ENCODE measurements at regions not wholly inside any gene's neighbourhood (a gene's known extent, or its start where the extent isn't known, plus 50 kb on each side); places are given as distances from the start of the nearest gene placed in this dataset.
A peak's percentile ranks its signal among the peaks of the same experiment; 100 is the strongest.
"Not testable (repeated sequence)": the region's sequence is repeated elsewhere in the genome, so short reads cannot be mapped to it uniquely, and the experiment has no call there.

GRCh38 chr16:29169295-29169994 lies 184.6 kb downstream of the LAT start:
- H3K27ac ChIP-seq: peak overlapping the region; percentile 54
- not testable (repeated sequence) for H3K36me3 ChIP-seq, H3K9me3 ChIP-seq, H3K4me3 ChIP-seq, H3K27me3 ChIP-seq, H3K4me1 ChIP-seq
- WGBS: 54% methylated on average over 14 of the region's 16 CpGs
- peak in 2 of 3 donors; percentile 20 to 47 for TF ChIP-seq POLR2AphosphoS5 (IDR thresholded peaks at IDR 0.05)
- DNase-seq (ENCODE audit: low spot score in 2 of 2): peak in 1 of 2 donors; percentile 84

GRCh38 chr16:29168515-29169259 lies 183.8 kb downstream of the LAT start:
- not testable (repeated sequence) for H3K4me1 ChIP-seq; H3K4me3 ChIP-seq; H3K36me3 ChIP-seq; H3K27ac ChIP-seq; H3K9me3 ChIP-seq; H3K27me3 ChIP-seq; DNase-seq (ENCODE audit: low spot score in 2 of 2)
- 57% methylated on average over 13 of the region's 13 CpGs for WGBS

- H3K4me3 ChIP-seq; DNase-seq (ENCODE audit: low spot score in 2 of 2); H3K4me1 ChIP-seq; H3K27ac ChIP-seq; H3K27me3 ChIP-seq; H3K9me3 ChIP-seq; H3K36me3 ChIP-seq: not testable (repeated sequence)
- WGBS: 78% methylated on average over 8 of the region's 8 CpGs
These were observed 179.7 kb downstream of the LAT start for GRCh38 chr16:29164442-29165089.

GRCh38 chr16:29160171-29160570 lies 175.3 kb downstream of the LAT start:
- H3K9me3 ChIP-seq; H3K27me3 ChIP-seq; H3K27ac ChIP-seq; H3K4me3 ChIP-seq; H3K36me3 ChIP-seq; DNase-seq (ENCODE audit: low spot score in 2 of 2): not testable (repeated sequence)
- WGBS: 98% methylated on average over 25 of the region's 25 CpGs
- H3K4me1 ChIP-seq: peaks cover 27% of the 10 kb centered on the region

GRCh38 chr16:29159603-29160002 lies 174.8 kb downstream of the LAT start:
- not testable (repeated sequence) for DNase-seq (ENCODE audit: low spot score in 2 of 2); H3K4me3 ChIP-seq; H3K36me3 ChIP-seq; H3K27ac ChIP-seq; H3K9me3 ChIP-seq; H3K27me3 ChIP-seq
- 90% methylated on average over 11 of the region's 11 CpGs for WGBS
- H3K4me1 ChIP-seq: peaks cover 33% of the 10 kb centered on the region

DNA sequence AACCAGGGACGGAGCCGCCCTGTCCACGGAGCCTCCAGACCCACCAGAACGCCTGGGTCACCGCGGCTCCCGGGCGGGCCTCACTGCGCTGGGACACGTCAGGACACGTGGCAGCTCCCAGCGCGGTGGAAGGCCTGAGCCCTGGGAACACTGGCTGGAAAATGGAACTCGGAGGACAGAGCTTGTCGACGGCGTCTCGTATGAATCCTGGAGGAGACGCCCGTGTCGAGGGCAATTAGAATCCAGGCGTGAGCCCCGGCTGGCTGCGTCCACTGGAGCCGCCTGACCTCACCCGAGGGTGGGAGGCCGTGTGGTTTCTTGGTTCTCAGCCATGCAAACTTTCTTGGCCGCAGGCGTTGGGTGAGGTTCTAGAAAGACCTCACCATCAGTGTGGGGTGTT lies 173.9 kb downstream of the LAT start:
- TF ChIP-seq EP300 (IDR thresholded peaks at IDR 0.05): no peak
- TF ChIP-seq POLR2AphosphoS5 (IDR thresholded peaks at IDR 0.05): no peak
- TF ChIP-seq POLR2A (IDR thresholded peaks at IDR 0.05): no peak
- TF ChIP-seq, protein P1, sequence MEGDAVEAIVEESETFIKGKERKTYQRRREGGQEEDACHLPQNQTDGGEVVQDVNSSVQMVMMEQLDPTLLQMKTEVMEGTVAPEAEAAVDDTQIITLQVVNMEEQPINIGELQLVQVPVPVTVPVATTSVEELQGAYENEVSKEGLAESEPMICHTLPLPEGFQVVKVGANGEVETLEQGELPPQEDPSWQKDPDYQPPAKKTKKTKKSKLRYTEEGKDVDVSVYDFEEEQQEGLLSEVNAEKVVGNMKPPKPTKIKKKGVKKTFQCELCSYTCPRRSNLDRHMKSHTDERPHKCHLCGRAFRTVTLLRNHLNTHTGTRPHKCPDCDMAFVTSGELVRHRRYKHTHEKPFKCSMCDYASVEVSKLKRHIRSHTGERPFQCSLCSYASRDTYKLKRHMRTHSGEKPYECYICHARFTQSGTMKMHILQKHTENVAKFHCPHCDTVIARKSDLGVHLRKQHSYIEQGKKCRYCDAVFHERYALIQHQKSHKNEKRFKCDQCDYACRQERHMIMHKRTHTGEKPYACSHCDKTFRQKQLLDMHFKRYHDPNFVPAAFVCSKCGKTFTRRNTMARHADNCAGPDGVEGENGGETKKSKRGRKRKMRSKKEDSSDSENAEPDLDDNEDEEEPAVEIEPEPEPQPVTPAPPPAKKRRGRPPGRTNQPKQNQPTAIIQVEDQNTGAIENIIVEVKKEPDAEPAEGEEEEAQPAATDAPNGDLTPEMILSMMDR (IDR thresholded peaks at IDR 0.05): no peak
- H3K27ac ChIP-seq: peak overlapping the region; percentile 84
- no peaks in the 10 kb centered on the region for H3K36me3 ChIP-seq
- WGBS: 66% methylated on average over 17 of the region's 29 CpGs
- no peak overlapping the region for H3K4me3 ChIP-seq
- no peaks in the 10 kb centered on the region for H3K27me3 ChIP-seq
- no peak for DNase-seq (ENCODE audit: low spot score in 2 of 2)
- H3K9me3 ChIP-seq: no peaks in the 10 kb centered on the region
- peaks cover 40% of the 10 kb centered on the region for H3K4me1 ChIP-seq

- DNase-seq (ENCODE audit: low spot score in 2 of 2); H3K4me3 ChIP-seq; H3K27me3 ChIP-seq; H3K9me3 ChIP-seq; H3K36me3 ChIP-seq: not testable (repeated sequence)
- WGBS: 84% methylated on average over 15 of the region's 37 CpGs
- H3K27ac ChIP-seq: peak overlapping the region; percentile 84
- H3K4me1 ChIP-seq: peaks cover 42% of the 10 kb centered on the region
These were observed 173.4 kb downstream of the LAT start for GRCh38 chr16:29158031-29158784.

All from suprapubic skin (tissue), 4 donors.